ENCODE measurements at regions not wholly inside any gene's neighbourhood (a gene's known extent, or its start where the extent isn't known, plus 50 kb on each side); places are given as distances from the start of the nearest gene placed in this dataset.

GRCh38 chr4:45241976-45242375, 515.6 kb upstream of the GNPDA2 start:
- Histone ChIP-seq H2BK120ac (ENCODE audit: low read depth, low read length) (no peak overlapping the region), H2AK9ac (replicated peaks; ENCODE audit: low read depth, low read length, poor library complexity) (no peak overlapping the region), H3K18ac (ENCODE audit: low read depth, low read length) (no peak overlapping the region), H2BK5ac (ENCODE audit: low read depth, low read length, poor library complexity, severe bottlenecking) (no peak overlapping the region), H3K27ac (ENCODE audit: insufficient read depth, low read length) (no peak overlapping the region), H3K4me1 (ENCODE audit: control insufficient read depth, insufficient read depth, low read length) (no peaks in the 10 kb centered on the region), H3K27me3 (ENCODE audit: control insufficient read depth, insufficient read depth, low read length) (no peaks in the 10 kb centered on the region), H3K9ac (ENCODE audit: low read depth, low read length) (no peak overlapping the region), H4K8ac (ENCODE audit: low read depth in 2 of 2, low read length in 2 of 2) (no peak overlapping the region), H3K79me1 (ENCODE audit: low read depth in 1 of 2, low read length in 2 of 2) (no peaks in the 10 kb centered on the region), H3K4ac (ENCODE audit: low read depth, low read length) (no peak overlapping the region), H3K4me3 (ENCODE audit: insufficient read depth, low read depth, low read length) (no peak overlapping the region), H4K91ac (ENCODE audit: insufficient read depth, low read depth, low read length) (no peak overlapping the region), H3K23ac (ENCODE audit: low read depth, low read length) (no peak overlapping the region), H4K20me1 (ENCODE audit: insufficient read depth, low read length) (no peaks in the 10 kb centered on the region), H2BK15ac (ENCODE audit: low read depth, low read length) (no peak overlapping the region), H4K5ac (ENCODE audit: low read depth, low read length) (no peak overlapping the region), H3K14ac (replicated peaks; ENCODE audit: low read depth, low read length) (no peak overlapping the region), H3K4me2 (ENCODE audit: low read depth, low read length) (no peak overlapping the region), H2AK5ac (ENCODE audit: low read depth, low read length) (no peak overlapping the region), H3K9me1 (ENCODE audit: insufficient read depth, low read length) (no peaks in the 10 kb centered on the region), H3K9me3 (ENCODE audit: control insufficient read depth, insufficient read depth, low read length) (no peaks in the 10 kb centered on the region), H3K56ac (ENCODE audit: extremely low read depth, insufficient read depth, low read length) (no peak overlapping the region), H3K36me3 (ENCODE audit: control insufficient read depth, insufficient read depth, low read length) (no peaks in the 10 kb centered on the region), H2AFZ (replicated peaks; ENCODE audit: low read length, poor library complexity) (no peak overlapping the region), H2BK20ac (ENCODE audit: low read depth, low read length) (no peak overlapping the region)
- no peak for DNase-seq
- intact Hi-C loops (cut with micrococcal nuclease), result no loop called here
- dilution Hi-C loops (cut with HindIII; ENCODE audit: low sequenced_read_pairs, unreplicated experiment), result no loop called here
- ChIA-PET POLR2A (ENCODE audit: unreplicated experiment) (no interaction called here), CTCF (no interaction called here)
- in situ Hi-C loops (cut with MboI; ENCODE audit: low sequenced_read_pairs), result no loop called here
- ATAC-seq (ENCODE audit: low read depth), result no peak
- no TSS peak for BruUV-seq (replicated peaks)
- TF ChIP-seq NFE2L2 (IDR thresholded peaks at IDR 0.05; ENCODE audit: low read depth, low read length), result no peak
- no peak for TF ChIP-seq SMC3 (IDR thresholded peaks at IDR 0.05; ENCODE audit: low read depth, low read length)
- TF ChIP-seq ELK1 (IDR thresholded peaks at IDR 0.05; ENCODE audit: borderline replicate concordance, low read depth, low read length), result no peak
- TF ChIP-seq MXI1 (IDR thresholded peaks at IDR 0.05; ENCODE audit: borderline replicate concordance, low read depth, low read length), result no peak
- no peak for TF ChIP-seq CHD1 (IDR thresholded peaks at IDR 0.05; ENCODE audit: low read depth, low read length)
- TF ChIP-seq BHLHE40 (IDR thresholded peaks at IDR 0.05; ENCODE audit: low read depth, low read length), result no peak
- TF ChIP-seq CEBPB (IDR thresholded peaks at IDR 0.05; ENCODE audit: low read depth, low read length), result no peak
- TF ChIP-seq FOS (IDR thresholded peaks at IDR 0.05; ENCODE audit: low read depth, low read length), result no peak

Measured in IMR-90 (cell line).